ENCODE measurements at regions not wholly inside any gene's neighbourhood (a gene's known extent, or its start where the extent isn't known, plus 50 kb on each side); places are given as distances from the start of the nearest gene placed in this dataset.
"Not testable (repeated sequence)": the region's sequence is repeated elsewhere in the genome, so short reads cannot be mapped to it uniquely, and the experiment has no call there.

- DNase-seq (ENCODE audit: low spot score) = no peak
These were observed 97.1 kb downstream of the PLPPR4 start for GRCh38 chr1:99361406-99361805.

GRCh38 chr1:99363531-99363930 is 99.2 kb downstream of the PLPPR4 start:
- DNase-seq (ENCODE audit: low spot score) = no peak

GRCh38 chr1:99365141-99365540 is 100.8 kb downstream of the PLPPR4 start:
- DNase-seq (ENCODE audit: low spot score) = no peak

- DNase-seq (ENCODE audit: low spot score) = no peak
These were observed 101.3 kb downstream of the PLPPR4 start for GRCh38 chr1:99365545-99365944.

GRCh38 chr1:99369154-99369553 is 104.9 kb downstream of the PLPPR4 start:
- DNase-seq (ENCODE audit: low spot score) = no peak

- DNase-seq (ENCODE audit: low spot score) = no peak
These were observed 106.2 kb downstream of the PLPPR4 start for GRCh38 chr1:99370476-99370875.

GRCh38 chr1:99371413-99371812 is 107.1 kb downstream of the PLPPR4 start:
- DNase-seq (ENCODE audit: low spot score) = no peak

- DNase-seq (ENCODE audit: low spot score) = no peak
These were observed 109.8 kb downstream of the PLPPR4 start for GRCh38 chr1:99374109-99374508.

GRCh38 chr1:99374693-99375092 is 110.4 kb downstream of the PLPPR4 start:
- not testable (repeated sequence) for DNase-seq (ENCODE audit: low spot score)

- no peak for DNase-seq (ENCODE audit: low spot score)
These were observed 119.7 kb downstream of the PLPPR4 start for GRCh38 chr1:99384021-99384420.

- no peak for DNase-seq (ENCODE audit: low spot score)
These were observed 121.6 kb downstream of the PLPPR4 start for GRCh38 chr1:99385852-99386251.

- DNase-seq (ENCODE audit: low spot score) = no peak
These were observed 132.1 kb downstream of the PLPPR4 start for GRCh38 chr1:99396389-99396788.

GRCh38 chr1:99397029-99397428 is 132.7 kb downstream of the PLPPR4 start:
- DNase-seq (ENCODE audit: low spot score) = no peak

GRCh38 chr1:99397863-99398262 is 133.6 kb downstream of the PLPPR4 start:
- DNase-seq (ENCODE audit: low spot score) = no peak

GRCh38 chr1:99401556-99401955 is 137.3 kb downstream of the PLPPR4 start:
- not testable (repeated sequence) for DNase-seq (ENCODE audit: low spot score)

- DNase-seq (ENCODE audit: low spot score) = not testable (repeated sequence)
These were observed 140.1 kb downstream of the PLPPR4 start for GRCh38 chr1:99404399-99404798.

GRCh38 chr1:99405325-99405724 is 141.0 kb downstream of the PLPPR4 start:
- not testable (repeated sequence) for DNase-seq (ENCODE audit: low spot score)

- no peak for DNase-seq (ENCODE audit: low spot score)
These were observed 142.7 kb downstream of the PLPPR4 start for GRCh38 chr1:99407018-99407417.

- no peak for DNase-seq (ENCODE audit: low spot score)
These were observed 159.8 kb downstream of the PLPPR4 start for GRCh38 chr1:99424087-99424486.

- no peak for DNase-seq (ENCODE audit: low spot score)
These were observed 165.5 kb downstream of the PLPPR4 start for GRCh38 chr1:99429754-99430153.

- no peak for DNase-seq (ENCODE audit: low spot score)
These were observed 174.5 kb downstream of the PLPPR4 start for GRCh38 chr1:99438656-99439230.

GRCh38 chr1:99439433-99440075 is 175.3 kb downstream of the PLPPR4 start:
- DNase-seq (ENCODE audit: low spot score) = no peak

- no peak for DNase-seq (ENCODE audit: low spot score)
These were observed 177.2 kb downstream of the PLPPR4 start for GRCh38 chr1:99441299-99442095.

Data from CD4-positive, alpha-beta T cell treated with Interleukin-2 at 100 ng/mL for 4 hours (primary cell).